Fibroblast of skin of left biceps (primary cell): ENCODE measurements at regions not wholly inside any gene's neighbourhood (a gene's known extent, or its start where the extent isn't known, plus 50 kb on each side); places are given as distances from the start of the nearest gene placed in this dataset.

ENCODE experiments used
- DNase-seq, 2 experiments: peaks; one replicate each; pipeline ENCODE4 v3.0.0-alpha.2; 2013; ENCODE audit warnings: low read depth in 2 of 2

GRCh38 chr12:90321369-90321768, 612.7 kb upstream of the ATP2B1 start:
- DNase-seq, result no peak

DNA sequence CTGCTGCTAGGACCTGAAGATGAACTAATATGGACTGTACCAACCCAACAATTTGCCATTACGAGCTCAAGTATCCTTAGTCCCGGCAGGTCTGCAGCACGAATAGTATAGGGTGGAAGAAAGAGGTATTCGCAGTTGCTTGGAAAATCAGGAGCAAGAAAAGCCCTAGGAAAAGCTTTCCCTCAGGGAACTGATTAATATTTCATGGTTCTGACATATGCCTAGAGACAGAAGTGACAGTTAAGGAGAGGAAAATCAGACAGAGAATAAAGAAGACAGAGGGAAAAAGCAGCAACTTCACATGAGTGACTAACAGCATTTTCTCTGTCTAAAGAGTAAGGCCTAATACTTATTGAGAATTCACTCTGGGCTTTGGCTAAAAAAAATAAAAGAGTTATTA, 602.9 kb upstream of the ATP2B1 start:
- no peak for DNase-seq

DNA sequence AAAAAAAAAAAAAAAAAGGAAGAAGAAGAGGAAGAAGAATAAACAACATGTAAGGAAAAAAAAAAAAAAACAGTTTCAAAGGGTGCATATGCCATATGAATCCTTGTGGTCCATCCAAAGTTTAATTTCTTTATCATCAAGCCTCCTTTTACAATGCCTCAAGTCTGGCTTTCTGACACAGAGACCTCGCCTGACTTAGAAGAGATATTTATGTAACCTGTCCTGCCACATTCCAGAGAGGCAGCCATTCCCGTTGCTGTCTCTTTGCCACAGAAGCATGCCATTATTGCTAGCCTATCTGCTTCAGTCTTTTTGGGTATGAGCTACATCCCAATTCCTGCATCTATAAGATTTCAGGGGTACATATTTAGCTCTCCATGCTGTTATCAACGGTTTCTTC, 596.7 kb upstream of the ATP2B1 start:
- DNase-seq, result no peak

DNA sequence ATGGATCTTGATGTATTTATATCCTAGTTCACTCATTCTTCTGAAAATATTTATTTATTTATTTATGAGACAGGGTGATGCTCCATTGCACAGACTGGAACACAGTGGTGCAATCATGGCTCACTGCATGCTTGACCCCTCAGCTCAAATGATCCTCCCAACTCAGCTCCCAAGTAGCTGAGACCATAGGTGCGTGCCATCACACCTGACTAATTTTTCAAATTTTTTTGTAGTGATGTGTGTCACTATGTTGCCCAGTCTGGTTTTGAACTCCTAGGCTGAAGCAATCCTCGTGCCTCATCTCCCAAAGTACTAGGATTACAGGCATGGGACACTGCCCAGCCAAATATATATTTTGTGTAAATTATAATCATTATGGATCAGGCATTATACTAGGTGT, 595.6 kb upstream of the ATP2B1 start:
- no peak for DNase-seq

DNA sequence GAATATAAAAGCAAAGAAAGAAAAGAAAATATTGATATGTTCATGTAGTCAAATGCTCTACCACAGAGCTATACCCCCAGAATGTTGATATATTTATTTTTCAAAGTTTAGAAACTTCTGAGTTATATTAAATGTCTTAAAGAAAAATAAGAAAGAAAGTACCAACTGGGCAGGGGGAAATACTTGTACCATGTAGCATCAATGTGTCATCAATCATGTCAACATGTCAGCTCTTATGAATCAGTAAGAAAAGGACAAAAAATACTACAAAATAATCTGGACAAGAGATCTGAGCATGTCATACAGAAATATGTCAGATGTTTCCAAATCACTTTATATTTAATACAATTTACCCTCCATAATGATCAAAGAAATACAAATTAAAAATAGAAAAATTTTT, 595.1 kb upstream of the ATP2B1 start:
- DNase-seq, result no peak

DNA sequence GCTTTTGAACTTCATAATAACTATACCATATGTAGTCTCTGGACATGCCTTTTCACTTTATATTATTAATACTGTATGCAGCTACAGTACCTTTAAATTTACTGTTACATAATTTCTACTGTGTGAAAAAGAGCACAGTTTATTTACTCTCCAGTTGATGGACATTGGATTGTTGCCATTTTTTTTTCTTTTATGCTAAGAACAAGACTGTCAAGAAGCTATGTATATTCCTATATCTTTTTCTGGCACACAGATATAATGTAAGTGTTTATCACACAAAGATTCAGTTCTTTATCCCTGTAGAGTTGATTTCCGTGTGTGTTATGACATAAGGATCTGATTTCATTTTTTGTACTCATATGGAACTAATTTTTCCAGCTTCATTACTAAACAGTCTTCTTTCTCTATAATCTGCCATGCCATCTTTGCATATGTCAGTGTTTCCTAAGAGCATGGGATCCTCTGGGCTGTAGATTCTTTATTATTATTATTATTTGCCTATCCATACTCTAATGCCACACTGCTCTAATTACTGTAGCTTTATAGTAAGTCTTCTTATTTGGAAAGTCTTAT, 593.0 kb upstream of the ATP2B1 start:
- DNase-seq, result peak in 1 of 2 experiments; percentile 22

DNA sequence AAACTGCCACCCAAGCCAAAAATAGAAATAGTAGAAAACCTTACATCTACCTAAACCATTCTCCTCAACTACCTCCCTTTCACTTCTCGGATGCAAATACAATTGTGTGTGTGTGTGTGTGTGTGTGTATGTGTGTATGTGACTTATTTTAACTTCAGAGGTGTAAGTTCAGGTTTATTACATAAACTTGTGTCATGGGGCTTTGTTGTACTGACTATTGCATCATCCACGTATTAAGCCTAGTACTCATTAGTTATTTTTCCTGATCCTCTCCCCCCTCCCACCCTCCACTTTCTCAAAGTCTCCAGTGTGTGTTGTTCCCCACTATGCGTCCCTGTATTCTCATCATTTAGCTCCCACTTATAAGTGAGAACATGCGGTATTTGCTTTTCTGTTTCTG, 592.5 kb upstream of the ATP2B1 start:
- DNase-seq, result no peak

- DNase-seq, result no peak
Observed at GRCh38 chr12:90299666-90300065, 591.0 kb upstream of the ATP2B1 start.

DNA sequence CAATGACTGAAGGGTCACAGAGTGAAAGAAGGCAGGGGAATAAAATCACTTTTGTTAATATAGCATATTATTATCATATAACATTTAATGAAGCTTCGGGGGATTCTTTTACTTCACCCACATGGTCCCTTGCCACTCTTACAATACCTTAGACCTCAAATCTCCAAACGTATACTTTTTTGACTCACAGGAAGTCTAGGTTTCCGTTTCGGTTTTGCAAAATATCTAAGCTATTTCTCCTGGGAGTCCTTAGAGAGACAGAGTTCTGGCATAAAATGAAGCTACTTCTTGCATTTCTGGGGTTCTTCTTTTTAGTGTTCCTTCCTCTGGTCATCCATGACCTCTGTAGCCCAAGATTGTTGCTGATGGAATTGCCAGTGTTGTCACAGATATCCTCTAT, 590.5 kb upstream of the ATP2B1 start:
- DNase-seq, result no peak

DNA sequence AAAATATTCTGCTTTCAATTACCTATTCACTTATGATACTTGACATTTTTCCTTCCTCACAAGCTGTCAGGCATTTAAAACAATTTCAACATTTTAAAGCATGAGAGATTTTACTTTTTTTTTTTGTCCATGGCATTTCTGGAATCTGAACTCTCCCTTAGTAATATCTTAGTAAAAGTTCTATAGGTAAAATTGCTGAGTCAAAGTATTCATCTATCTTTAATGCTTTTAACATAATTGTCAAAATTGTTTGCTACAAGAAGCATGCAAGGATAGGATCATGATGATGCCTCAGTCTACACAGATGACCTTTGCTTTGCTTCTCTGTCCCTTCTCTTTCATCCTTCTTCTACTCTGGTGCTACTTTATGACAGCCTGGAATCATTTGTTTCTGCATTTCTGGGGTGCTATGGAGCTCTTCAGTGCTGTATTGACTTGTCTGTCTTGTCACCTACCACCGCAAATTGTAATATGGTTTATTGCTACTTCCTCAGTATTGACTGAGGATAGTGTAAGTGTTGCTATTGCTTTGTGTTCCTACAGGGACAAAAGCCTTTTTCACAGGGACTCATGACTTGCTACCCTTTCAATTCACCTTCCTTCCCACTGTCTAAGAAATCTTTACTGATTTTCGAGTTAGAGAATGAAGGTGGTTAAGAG, 589.8 kb upstream of the ATP2B1 start:
- no peak for DNase-seq

GRCh38 chr12:90295858-90296257, 587.2 kb upstream of the ATP2B1 start:
- no peak for DNase-seq

GRCh38 chr12:90292183-90292582, 583.5 kb upstream of the ATP2B1 start:
- DNase-seq, result no peak

- no peak for DNase-seq
Observed at GRCh38 chr12:90290980-90291975, 582.6 kb upstream of the ATP2B1 start.

GRCh38 chr12:90287585-90287984, 578.9 kb upstream of the ATP2B1 start:
- DNase-seq, result no peak

- DNase-seq, result no peak
Observed at GRCh38 chr12:90281154-90281868, 572.7 kb upstream of the ATP2B1 start.

DNA sequence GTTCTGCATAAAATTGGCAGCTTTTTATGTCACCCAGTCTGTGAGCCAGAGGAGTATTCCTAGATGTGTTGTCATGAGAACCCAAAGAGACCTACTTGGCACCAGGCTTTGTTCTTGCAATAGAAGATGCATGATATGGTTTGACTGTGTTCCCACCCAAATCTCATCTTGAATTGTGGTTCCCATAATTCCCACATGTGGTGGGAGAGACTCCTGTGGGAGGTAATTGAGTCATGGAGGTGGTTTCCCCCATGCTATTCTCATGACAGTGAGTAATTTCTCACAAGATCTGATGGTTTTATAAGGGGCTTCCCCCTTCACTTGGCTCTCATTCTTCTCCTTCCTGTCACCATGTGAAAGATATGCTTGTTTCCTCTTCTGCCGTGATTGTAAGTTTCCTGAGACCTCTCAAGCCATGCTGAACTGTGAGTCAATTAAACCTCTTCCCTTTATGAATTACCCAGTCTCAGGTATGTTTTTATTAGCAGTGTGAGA, 572.0 kb upstream of the ATP2B1 start:
- DNase-seq, result no peak

GRCh38 chr12:90280033-90280432, 571.4 kb upstream of the ATP2B1 start:
- no peak for DNase-seq

DNA sequence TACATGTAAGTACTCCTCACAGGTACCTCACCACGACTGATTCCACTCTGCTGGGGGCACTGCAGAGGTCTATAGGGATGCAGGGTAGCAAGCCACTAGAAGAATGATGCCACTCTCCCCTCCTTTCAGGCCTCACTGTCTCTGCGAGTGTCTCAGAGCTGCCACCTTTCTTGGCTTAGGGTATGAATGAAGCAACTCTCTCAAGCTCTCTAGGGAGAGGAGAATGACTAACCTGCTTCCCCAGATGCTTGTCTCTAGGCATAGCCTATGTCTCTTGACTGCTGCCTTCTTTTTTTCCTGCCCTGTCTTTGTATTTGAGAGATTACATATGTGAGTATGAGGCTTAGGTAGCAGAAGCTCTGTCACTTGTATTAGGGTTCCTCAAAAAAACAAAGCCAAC, 566.5 kb upstream of the ATP2B1 start:
- no peak for DNase-seq

GRCh38 chr12:90274407-90274806, 565.8 kb upstream of the ATP2B1 start:
- no peak for DNase-seq

DNA sequence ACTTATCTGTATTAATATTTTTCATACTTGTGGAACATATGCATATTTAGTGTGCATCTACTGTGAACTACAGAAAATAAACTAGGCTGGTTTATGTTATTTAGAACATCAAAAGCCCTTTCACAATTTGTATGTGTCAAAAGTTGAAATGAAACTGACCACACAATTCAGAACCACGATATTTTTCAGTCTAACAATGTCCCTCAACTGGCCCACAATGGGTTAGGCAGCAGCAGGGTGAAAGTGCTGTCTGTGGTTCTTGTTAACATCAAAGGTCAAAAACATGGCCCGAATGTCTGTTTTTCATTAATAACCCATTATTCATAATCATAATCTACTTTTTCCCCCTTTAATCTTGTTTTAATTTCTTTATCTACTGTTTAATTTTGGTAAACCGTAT, 559.9 kb upstream of the ATP2B1 start:
- DNase-seq, result no peak

DNA sequence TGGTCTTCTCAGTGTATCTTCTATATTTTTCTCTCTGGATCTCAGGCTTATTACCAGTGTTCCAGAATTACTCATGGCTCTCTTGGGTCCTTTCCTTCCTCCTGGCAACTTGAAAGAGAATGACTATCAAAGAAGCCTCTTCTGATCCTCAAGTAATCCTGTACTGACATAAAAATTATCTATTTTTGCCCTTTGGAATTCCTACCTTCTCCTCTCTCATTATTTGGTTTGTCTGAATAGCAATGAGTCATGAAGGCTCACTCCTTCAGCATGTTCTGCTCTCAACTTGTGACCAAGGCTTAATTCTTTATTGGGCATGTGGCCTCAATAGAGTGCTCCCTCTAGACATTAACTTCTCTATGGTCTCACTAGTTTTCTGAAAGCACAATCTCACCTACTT, 553.6 kb upstream of the ATP2B1 start:
- no peak for DNase-seq

DNA sequence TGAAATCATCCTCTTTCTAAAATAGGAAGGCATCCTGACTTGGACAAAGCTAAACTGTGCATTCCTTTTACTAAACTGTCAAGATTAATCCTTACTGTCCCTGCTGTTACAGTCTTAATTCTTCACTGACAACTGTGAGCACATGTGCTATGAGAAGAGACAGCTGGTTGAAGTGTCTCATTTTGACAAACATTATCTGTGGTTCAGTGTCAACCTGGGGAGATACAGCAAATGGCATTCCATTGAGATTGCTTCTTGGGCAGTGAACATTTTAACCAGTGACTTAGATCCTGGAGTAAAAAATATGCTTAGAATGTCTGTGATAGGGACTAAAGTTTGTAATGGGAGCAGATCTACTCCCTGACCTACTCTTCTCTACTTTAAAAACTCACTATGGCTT, 552.6 kb upstream of the ATP2B1 start:
- no peak for DNase-seq
